OCI-LY1 (cell line): ENCODE measurements at regions not wholly inside any gene's neighbourhood (a gene's known extent, or its start where the extent isn't known, plus 50 kb on each side); places are given as distances from the start of the nearest gene placed in this dataset.

Source experiments
- EZH2 ChIP-seq: fragments of 200-600 bp; sonication (generic), shearing (Covaris generic); IDR thresholded peaks from 2 replicates; pipeline ENCODE4 v1.8.0; 2017; ENCODE audit warnings: borderline replicate concordance, mixed run types, mild to moderate bottlenecking, antibody characterized with exemption, low read length, moderate library complexity, mixed read lengths
- TF ChIP-seq, protein P1 (sequence below): fragments of 200-600 bp; sonication (generic), shearing (Covaris generic); IDR thresholded peaks from 2 replicates; pipeline ENCODE4 v1.5.1; 2017; ENCODE audit warnings: mild to moderate bottlenecking, antibody characterized with exemption, low read length, moderate library complexity, mixed read lengths

GRCh38 chr1:229033480-229033879 lies 237.4 kb upstream of the RAB4A start:
- TF ChIP-seq, protein P1, sequence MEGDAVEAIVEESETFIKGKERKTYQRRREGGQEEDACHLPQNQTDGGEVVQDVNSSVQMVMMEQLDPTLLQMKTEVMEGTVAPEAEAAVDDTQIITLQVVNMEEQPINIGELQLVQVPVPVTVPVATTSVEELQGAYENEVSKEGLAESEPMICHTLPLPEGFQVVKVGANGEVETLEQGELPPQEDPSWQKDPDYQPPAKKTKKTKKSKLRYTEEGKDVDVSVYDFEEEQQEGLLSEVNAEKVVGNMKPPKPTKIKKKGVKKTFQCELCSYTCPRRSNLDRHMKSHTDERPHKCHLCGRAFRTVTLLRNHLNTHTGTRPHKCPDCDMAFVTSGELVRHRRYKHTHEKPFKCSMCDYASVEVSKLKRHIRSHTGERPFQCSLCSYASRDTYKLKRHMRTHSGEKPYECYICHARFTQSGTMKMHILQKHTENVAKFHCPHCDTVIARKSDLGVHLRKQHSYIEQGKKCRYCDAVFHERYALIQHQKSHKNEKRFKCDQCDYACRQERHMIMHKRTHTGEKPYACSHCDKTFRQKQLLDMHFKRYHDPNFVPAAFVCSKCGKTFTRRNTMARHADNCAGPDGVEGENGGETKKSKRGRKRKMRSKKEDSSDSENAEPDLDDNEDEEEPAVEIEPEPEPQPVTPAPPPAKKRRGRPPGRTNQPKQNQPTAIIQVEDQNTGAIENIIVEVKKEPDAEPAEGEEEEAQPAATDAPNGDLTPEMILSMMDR = no peak
- TF ChIP-seq EZH2 = no peak
